HepG2 (cell line): ENCODE measurements at regions not wholly inside any gene's neighbourhood (a gene's known extent, or its start where the extent isn't known, plus 50 kb on each side); places are given as distances from the start of the nearest gene placed in this dataset.

ENCODE experiments used
- ATAC-seq: fragments of 200-7000 bp; cut with Tn5 transposase; 3 replicates; pipeline ENCODE4 v1.9.1; 2020; ENCODE audit warnings: mild to moderate bottlenecking, moderate library complexity
- BruUV-seq: library from RNA; stranded (reverse); fragments of 400-500 nt; replicated peaks from 2 replicates; lab custom pipeline; 2021; lab: Mats Ljungman, UMichigan
- CTCF ChIA-PET: fragments of 300-600 bp; formaldehyde crosslinking; extraction: SDS; loops from one replicate; lab custom pipeline; 2021; ENCODE audit warnings: low total read pairs, inconsistent platforms, low intra/inter-chr PET ratio; lab: Yijun Ruan, JAX
- POLR2A ChIA-PET: fragments of 350-600 bp; sonication (Branson Sonifier 250); formaldehyde crosslinking; loops from one replicate; lab custom pipeline; 2020; ENCODE audit warnings: antibody characterized with exemption, inconsistent platforms; lab: Yijun Ruan, JAX
- DNase-seq: peaks from one replicate; pipeline ENCODE4 v3.0.0-alpha.2; 2015; ENCODE audit warnings: low spot score
- FAIRE-seq: peaks from 3 replicates; lab custom pipeline; 2011; peaks lifted over from hg19 to GRCh38; lab: Jason Lieb, UNC
- H2AFZ ChIP-seq: one replicate; pipeline ENCODE4 v1.6.1; 2011; ENCODE audit warnings: low read length, inconsistent platforms
- H3K27ac ChIP-seq: fragments of 300-600 bp; 3 replicates; pipeline ENCODE4 v1.8.0; 2011; ENCODE audit warnings: mixed run types, mild to moderate bottlenecking, mixed read lengths, low read length, inconsistent platforms; ENCODE audit not compliant: insufficient read depth; ENCODE audit errors: extremely low read length
- H3K27me3 ChIP-seq, 2 experiments: fragments of 200-600 bp in 1 of 2; 2 replicates in 1 of 2; 3 replicates in 1 of 2; pipeline versions ENCODE4 v1.6.0 to v1.8.0; 2011; ENCODE audit warnings: low read length in 2 of 2, mild to moderate bottlenecking in 2 of 2, moderate library complexity in 2 of 2, inconsistent platforms in 1 of 2; ENCODE audit not compliant: insufficient read depth in 2 of 2, control insufficient read depth in 1 of 2
- H3K36me3 ChIP-seq, 2 experiments: fragments of 200-600 bp in 1 of 2; replicated peaks in 1 of 2; 2 replicates in 1 of 2; 3 replicates in 1 of 2; pipeline versions ENCODE4 v1.5.1 to v1.8.0; 2011; ENCODE audit warnings: low read length in 2 of 2, inconsistent platforms in 1 of 2; ENCODE audit not compliant: insufficient read depth in 2 of 2, control insufficient read depth in 1 of 2
- H3K4me1 ChIP-seq: 2 replicates; pipeline ENCODE4 v1.5.1; 2012; ENCODE audit warnings: low read length, inconsistent platforms; ENCODE audit not compliant: insufficient read depth
- H3K4me2 ChIP-seq: 2 replicates; pipeline ENCODE4 v1.6.0; 2011; ENCODE audit warnings: low read depth, low read length, inconsistent platforms
- H3K4me3 ChIP-seq, 3 experiments: fragments of 200-600 bp in 1 of 3; sonication (generic), shearing (Covaris generic) in 1 of 3; replicated peaks in 1 of 3; 2 replicates each; pipeline ENCODE4 v1.5.1; 2011 to 2016; ENCODE audit warnings: low read length in 3 of 3, inconsistent platforms in 2 of 3, low read depth in 2 of 3, mild to moderate bottlenecking in 2 of 3, control low read depth in 1 of 3, mixed read lengths in 1 of 3; ENCODE audit not compliant: insufficient read depth in 1 of 3
- H3K79me2 ChIP-seq: one replicate; pipeline ENCODE4 v1.6.1; 2011; ENCODE audit warnings: low read length, inconsistent platforms; ENCODE audit not compliant: insufficient read depth
- H3K9ac ChIP-seq: 2 replicates; pipeline ENCODE4 v1.6.0; 2011; ENCODE audit warnings: mild to moderate bottlenecking, low read depth, low read length, inconsistent platforms; ENCODE audit not compliant: insufficient read depth
- H3K9me3 ChIP-seq: 2 replicates; pipeline ENCODE4 v1.5.1; 2012; ENCODE audit warnings: mild to moderate bottlenecking, low read length
- H4K20me1 ChIP-seq: 2 replicates; pipeline ENCODE4 v1.6.0; 2011; ENCODE audit warnings: inconsistent platforms, mild to moderate bottlenecking, low read length, moderate library complexity; ENCODE audit not compliant: insufficient read depth
- DR1 ChIP-seq: sonication (generic); formaldehyde crosslinking; IDR thresholded peaks from 2 replicates; pipeline ENCODE4 v1.8.0; 2021; ENCODE audit warnings: mild to moderate bottlenecking, missing genetic modification reagents, inconsistent platforms
- PRMT3 ChIP-seq: sonication (generic); formaldehyde crosslinking; IDR thresholded peaks from 2 replicates; pipeline ENCODE4 v1.8.1; 2022; ENCODE audit warnings: low read depth, mild to moderate bottlenecking, moderate library complexity, missing genetic modification reagents, borderline replicate concordance
- SRY ChIP-seq: sonication (generic); formaldehyde crosslinking; IDR thresholded peaks from 2 replicates; pipeline ENCODE4 v1.8.0; 2022; ENCODE audit warnings: mild to moderate bottlenecking, missing genetic modification reagents
- ZNF570 ChIP-seq: sonication (generic); formaldehyde crosslinking; IDR thresholded peaks from 2 replicates; pipeline ENCODE4 v1.4.0; 2020; ENCODE audit warnings: mild to moderate bottlenecking, missing genetic modification reagents, borderline replicate concordance
- WGBS: methylation state at CpG from one replicate; pipeline ENCODE4 v1.1.6; 2017; ENCODE audit warnings: low lambda C conversion rate; 5-methylcytosine and 5-hydroxymethylcytosine counted together
- in situ Hi-C: cut with HindIII; loops from 2 replicates; pipeline ENCODE4 v1.10.0; 2017; ENCODE audit warnings: low pct_unique_long_range_greater_than_20kb; ENCODE audit not compliant: extremely low pct_ligation_motif_present
- intact Hi-C: fragments of 100-400 bp; cut with micrococcal nuclease; formaldehyde crosslinking; loops from one replicate; pipeline ENCODE4 v1.10.0; 2022; ENCODE audit not compliant: unreplicated experiment
- TF ChIP-seq, protein P1 (sequence below): IDR thresholded peaks from 2 replicates; pipeline ENCODE4 v1.6.1; 2016; ENCODE audit warnings: control low read depth

DNA sequence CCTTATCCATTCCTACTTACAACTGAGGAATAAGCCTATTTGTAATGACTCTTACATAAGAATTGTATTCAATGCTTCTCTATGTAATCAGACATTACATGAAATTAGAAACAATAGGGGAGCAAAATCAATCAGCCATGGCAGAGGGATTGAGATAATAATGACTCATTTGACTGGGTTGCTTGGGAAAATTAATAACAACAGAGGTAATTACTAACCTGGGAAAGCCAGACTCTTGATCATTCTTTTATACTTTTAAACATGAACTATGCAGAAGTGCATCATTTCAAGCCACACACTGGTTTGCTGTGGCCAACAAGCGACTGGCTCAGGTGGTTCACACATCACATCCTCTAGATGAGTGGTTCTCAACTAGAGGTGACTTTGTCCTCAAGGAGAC lies 126.3 kb upstream of the CRBN start:
- H3K9me3 ChIP-seq = no peaks in the 10 kb centered on the region
- BruUV-seq = no TSS peak
- H3K4me1 ChIP-seq = no peaks in the 10 kb centered on the region
- H3K79me2 ChIP-seq = no peaks in the 10 kb centered on the region
- H3K9ac ChIP-seq = no peak overlapping the region
- DNase-seq (no peak), ATAC-seq (no peak), FAIRE-seq (no peak)
- TF ChIP-seq SRY (CRISPR knock-in tag) (no peak), ZNF570 (CRISPR knock-in tag) (no peak), DR1 (CRISPR knock-in tag) (no peak), PRMT3 (CRISPR knock-in tag) (no peak)
- intact Hi-C loops (no loop called here), in situ Hi-C loops (no loop called here)
- no peak overlapping the region for H3K4me2 ChIP-seq
- H3K36me3 ChIP-seq = no peaks in the 10 kb centered on the region
- no peaks in the 10 kb centered on the region for H3K27me3 ChIP-seq
- ChIA-PET POLR2A (no interaction called here), CTCF (no interaction called here)
- no peaks in the 10 kb centered on the region for H4K20me1 ChIP-seq
- no peak overlapping the region for H3K4me3 ChIP-seq
- H3K27ac ChIP-seq = no peak overlapping the region
- H2AFZ ChIP-seq = no peak overlapping the region
- WGBS = 0% methylated on average over 1 of the region's 1 CpG

DNA sequence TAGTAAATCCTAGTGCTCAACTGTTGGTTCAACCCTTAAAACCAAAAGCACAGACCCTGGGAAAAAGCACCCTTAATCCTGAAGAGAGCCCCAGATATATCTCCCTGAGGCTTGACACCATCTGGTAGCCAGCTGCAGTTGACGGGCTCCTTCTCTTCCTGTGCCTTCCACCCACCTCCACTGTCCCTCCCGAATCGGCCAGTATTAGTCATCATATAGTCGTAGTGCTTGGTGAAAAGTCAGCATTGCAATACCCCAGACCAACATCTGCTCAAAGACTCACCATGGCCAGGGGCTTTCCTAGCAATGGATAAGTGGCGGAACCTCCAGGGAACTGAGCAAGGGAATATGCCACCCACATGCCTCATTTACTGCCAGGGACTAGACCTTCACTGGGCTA lies 125.6 kb upstream of the CRBN start:
- in situ Hi-C loops (no loop called here), intact Hi-C loops (no loop called here)
- no peak overlapping the region for H3K4me2 ChIP-seq
- 13% methylated on average over 5 of the region's 5 CpGs for WGBS
- no peak for ATAC-seq
- H3K9me3 ChIP-seq = no peaks in the 10 kb centered on the region
- no peak overlapping the region for H3K9ac ChIP-seq
- no peaks in the 10 kb centered on the region for H3K36me3 ChIP-seq
- no peaks in the 10 kb centered on the region for H3K79me2 ChIP-seq
- no peak overlapping the region for H3K27ac ChIP-seq
- ChIA-PET POLR2A (no interaction called here), CTCF (no interaction called here)
- H2AFZ ChIP-seq = no peak overlapping the region
- H3K4me3 ChIP-seq = no peak overlapping the region
- no peak for DNase-seq
- no peaks in the 10 kb centered on the region for H4K20me1 ChIP-seq
- no peaks in the 10 kb centered on the region for H3K27me3 ChIP-seq
- BruUV-seq = no TSS peak
- H3K4me1 ChIP-seq = no peaks in the 10 kb centered on the region
- TF ChIP-seq, protein P1, sequence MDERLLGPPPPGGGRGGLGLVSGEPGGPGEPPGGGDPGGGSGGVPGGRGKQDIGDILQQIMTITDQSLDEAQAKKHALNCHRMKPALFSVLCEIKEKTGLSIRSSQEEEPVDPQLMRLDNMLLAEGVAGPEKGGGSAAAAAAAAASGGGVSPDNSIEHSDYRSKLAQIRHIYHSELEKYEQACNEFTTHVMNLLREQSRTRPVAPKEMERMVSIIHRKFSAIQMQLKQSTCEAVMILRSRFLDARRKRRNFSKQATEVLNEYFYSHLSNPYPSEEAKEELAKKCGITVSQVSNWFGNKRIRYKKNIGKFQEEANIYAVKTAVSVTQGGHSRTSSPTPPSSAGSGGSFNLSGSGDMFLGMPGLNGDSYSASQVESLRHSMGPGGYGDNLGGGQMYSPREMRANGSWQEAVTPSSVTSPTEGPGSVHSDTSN = no peak
- no peak for FAIRE-seq
